Ishikawa (cell line): ENCODE measurements at regions not wholly inside any gene's neighbourhood (a gene's known extent, or its start where the extent isn't known, plus 50 kb on each side); places are given as distances from the start of the nearest gene placed in this dataset.

Experiments
- CEBPB ChIP-seq: IDR thresholded peaks from 2 replicates; pipeline ENCODE4 v1.6.1; 2012
- CREB1 ChIP-seq: IDR thresholded peaks from 2 replicates; pipeline ENCODE4 v1.6.1; 2012; ENCODE audit warnings: low read depth
- EGR1 ChIP-seq: IDR thresholded peaks from 2 replicates; pipeline ENCODE4 v1.6.1; 2012
- EP300 ChIP-seq: IDR thresholded peaks from 2 replicates; pipeline ENCODE4 v1.6.1; 2012; ENCODE audit warnings: borderline replicate concordance
- FOXM1 ChIP-seq: IDR thresholded peaks from 2 replicates; pipeline ENCODE4 v1.6.1; 2012; ENCODE audit warnings: low read depth, borderline replicate concordance
- MAX ChIP-seq: IDR thresholded peaks from 2 replicates; pipeline ENCODE4 v1.6.1; 2012
- NFIC ChIP-seq: IDR thresholded peaks from 2 replicates; pipeline ENCODE4 v1.6.1; 2012
- RAD21 ChIP-seq: IDR thresholded peaks from 2 replicates; pipeline ENCODE4 v1.6.1; 2012; ENCODE audit warnings: low read depth
- REST ChIP-seq: IDR thresholded peaks from 2 replicates; pipeline ENCODE4 v1.6.1; 2012; ENCODE audit warnings: low read depth, mild to moderate bottlenecking
- TAF1 ChIP-seq: IDR thresholded peaks from 2 replicates; pipeline ENCODE4 v1.6.1; 2012; ENCODE audit warnings: low read depth, mild to moderate bottlenecking
- TCF12 ChIP-seq: IDR thresholded peaks from 2 replicates; pipeline ENCODE4 v1.6.1; 2012; ENCODE audit warnings: low read depth
- TEAD4 ChIP-seq: IDR thresholded peaks from 2 replicates; pipeline ENCODE4 v1.6.1; 2012
- USF1 ChIP-seq: IDR thresholded peaks from 2 replicates; pipeline ENCODE4 v1.6.1; 2012
- YY1 ChIP-seq: IDR thresholded peaks from 2 replicates; pipeline ENCODE4 v1.6.1; 2012; ENCODE audit warnings: low read depth
- ZBTB7A ChIP-seq: IDR thresholded peaks from 2 replicates; pipeline ENCODE4 v1.6.1; 2012; ENCODE audit warnings: low read depth

- TF ChIP-seq CREB1 (no peak), EP300 (no peak), EGR1 (no peak), MAX (no peak), TAF1 (no peak), CEBPB (no peak), ZBTB7A (no peak), RAD21 (no peak)
Measured at GRCh38 chr2:60368456-60368855, 185.0 kb downstream of the BCL11A start.

- no peak for TF ChIP-seq NFIC
- TF ChIP-seq EGR1 = no peak
- TF ChIP-seq TCF12 = no peak
- TF ChIP-seq ZBTB7A = no peak
- no peak for TF ChIP-seq CEBPB
- TF ChIP-seq REST = no peak
- TF ChIP-seq USF1 = no peak
- no peak for TF ChIP-seq FOXM1
Measured at GRCh38 chr2:60366135-60366712, 187.2 kb downstream of the BCL11A start.

- TF ChIP-seq ZBTB7A = no peak
Measured at GRCh38 chr2:60365556-60365955, 187.9 kb downstream of the BCL11A start.

GRCh38 chr2:60364491-60364890, 189.0 kb downstream of the BCL11A start:
- TF ChIP-seq TAF1 (no peak), FOXM1 (no peak), TEAD4 (no peak), TCF12 (no peak), NFIC (no peak), EP300 (no peak), ZBTB7A (no peak), CEBPB (no peak), EGR1 (no peak), REST (no peak), USF1 (no peak), CREB1 (no peak)

- no peak for TF ChIP-seq USF1
- no peak for TF ChIP-seq CREB1
- TF ChIP-seq RAD21 = no peak
- TF ChIP-seq YY1 = no peak
Measured at GRCh38 chr2:60361498-60361897, 192.0 kb downstream of the BCL11A start.

- TF ChIP-seq ZBTB7A = no peak
- TF ChIP-seq TAF1 = no peak
Measured at GRCh38 chr2:60359569-60359968, 193.9 kb downstream of the BCL11A start.

- TF ChIP-seq NFIC (no peak), RAD21 (no peak), EGR1 (no peak), REST (no peak), ZBTB7A (no peak), CEBPB (no peak), FOXM1 (no peak), YY1 (no peak), USF1 (no peak), TAF1 (no peak), MAX (no peak), CREB1 (no peak)
Measured at GRCh38 chr2:60358476-60358875, 195.0 kb downstream of the BCL11A start.
